ENCODE measurements at regions not wholly inside any gene's neighbourhood (a gene's known extent, or its start where the extent isn't known, plus 50 kb on each side); places are given as distances from the start of the nearest gene placed in this dataset.

GRCh38 chr12:4822572-4822971 lies 87.1 kb upstream of the KCNA1 start:
- no peaks in the 10 kb centered on the region for H3K36me3 ChIP-seq (ENCODE audit: control insufficient read depth in 3 of 3, insufficient read depth in 3 of 3, low read length in 3 of 3)
- no peak overlapping the region for H3K4me3 ChIP-seq (ENCODE audit: low read length in 3 of 3)
- peaks cover 0 to 7% (median 4%) of the 10 kb centered on the region in 3 donors for H3K4me1 ChIP-seq (ENCODE audit: control insufficient read depth in 3 of 3, insufficient read depth in 3 of 3, low read length in 3 of 3)
- H3K9me3 ChIP-seq (ENCODE audit: control insufficient read depth in 3 of 3, low read length in 3 of 3), result no peaks in the 10 kb centered on the region
- H3K9ac ChIP-seq (ENCODE audit: low read depth in 1 of 3, low read length in 3 of 3), result no peak overlapping the region
- H3K27ac ChIP-seq (ENCODE audit: low read depth, low read length), result no peak overlapping the region
- peaks cover 4 to 10% (median 4%) of the 10 kb centered on the region in 3 donors for H3K27me3 ChIP-seq (ENCODE audit: control insufficient read depth in 3 of 3, insufficient read depth in 3 of 3, low read length in 3 of 3)

- Histone ChIP-seq H3K27me3 (ENCODE audit: control insufficient read depth in 3 of 3, insufficient read depth in 3 of 3, low read length in 3 of 3) (peaks cover 14 to 17% (median 17%) of the 10 kb centered on the region in 3 donors), H3K36me3 (ENCODE audit: control insufficient read depth in 3 of 3, insufficient read depth in 3 of 3, low read length in 3 of 3) (no peaks in the 10 kb centered on the region), H3K27ac (ENCODE audit: low read depth, low read length) (no peak overlapping the region)
Observed at GRCh38 chr12:4824380-4824779, 85.3 kb upstream of the KCNA1 start.

GRCh38 chr12:4825011-4825858 lies 84.5 kb upstream of the KCNA1 start:
- Histone ChIP-seq H3K36me3 (ENCODE audit: control insufficient read depth in 3 of 3, insufficient read depth in 3 of 3, low read length in 3 of 3) (no peaks in the 10 kb centered on the region), H3K4me1 (ENCODE audit: control insufficient read depth in 3 of 3, insufficient read depth in 3 of 3, low read length in 3 of 3) (peaks cover 0 to 2% (median 0%) of the 10 kb centered on the region in 3 donors), H3K9ac (ENCODE audit: low read depth in 1 of 3, low read length in 3 of 3) (no peak overlapping the region), H3K27me3 (ENCODE audit: control insufficient read depth in 3 of 3, insufficient read depth in 3 of 3, low read length in 3 of 3) (peaks cover 21 to 23% (median 21%) of the 10 kb centered on the region in 3 donors), H3K4me3 (ENCODE audit: low read length in 3 of 3) (no peak overlapping the region), H3K9me3 (ENCODE audit: control insufficient read depth in 3 of 3, low read length in 3 of 3) (no peaks in the 10 kb centered on the region), H3K27ac (ENCODE audit: low read depth, low read length) (no peak overlapping the region)

More at GRCh38 chr12:4824380-4824779, 85.3 kb upstream of the KCNA1 start:
- Histone ChIP-seq H3K9ac (ENCODE audit: low read depth in 1 of 3, low read length in 3 of 3) (no peak overlapping the region), H3K4me3 (ENCODE audit: low read length in 3 of 3) (no peak overlapping the region), H3K9me3 (ENCODE audit: control insufficient read depth in 3 of 3, low read length in 3 of 3) (no peaks in the 10 kb centered on the region), H3K4me1 (ENCODE audit: control insufficient read depth in 3 of 3, insufficient read depth in 3 of 3, low read length in 3 of 3) (peaks cover 0 to 4% (median 0%) of the 10 kb centered on the region in 3 donors)

GRCh38 chr12:4826909-4827308 lies 82.8 kb upstream of the KCNA1 start:
- Histone ChIP-seq H3K4me1 (ENCODE audit: control insufficient read depth in 3 of 3, insufficient read depth in 3 of 3, low read length in 3 of 3) (peaks cover 0 to 2% (median 0%) of the 10 kb centered on the region in 3 donors), H3K27ac (ENCODE audit: low read depth, low read length) (no peak overlapping the region), H3K4me3 (ENCODE audit: low read length in 3 of 3) (no peak overlapping the region), H3K27me3 (ENCODE audit: control insufficient read depth in 3 of 3, insufficient read depth in 3 of 3, low read length in 3 of 3) (peaks cover 28 to 35% (median 34%) of the 10 kb centered on the region in 3 donors), H3K9ac (ENCODE audit: low read depth in 1 of 3, low read length in 3 of 3) (no peak overlapping the region), H3K36me3 (ENCODE audit: control insufficient read depth in 3 of 3, insufficient read depth in 3 of 3, low read length in 3 of 3) (no peaks in the 10 kb centered on the region), H3K9me3 (ENCODE audit: control insufficient read depth in 3 of 3, low read length in 3 of 3) (no peaks in the 10 kb centered on the region)

GRCh38 chr12:4828176-4828575 lies 81.5 kb upstream of the KCNA1 start:
- H3K4me3 ChIP-seq (ENCODE audit: low read length in 3 of 3), result no peak overlapping the region
- H3K36me3 ChIP-seq (ENCODE audit: control insufficient read depth in 3 of 3, insufficient read depth in 3 of 3, low read length in 3 of 3), result no peaks in the 10 kb centered on the region
- H3K9ac ChIP-seq (ENCODE audit: low read depth in 1 of 3, low read length in 3 of 3), result no peak overlapping the region
- H3K27ac ChIP-seq (ENCODE audit: low read depth, low read length), result no peak overlapping the region
- no peaks in the 10 kb centered on the region for H3K9me3 ChIP-seq (ENCODE audit: control insufficient read depth in 3 of 3, low read length in 3 of 3)
- peaks cover 0 to 2% (median 0%) of the 10 kb centered on the region in 3 donors for H3K4me1 ChIP-seq (ENCODE audit: control insufficient read depth in 3 of 3, insufficient read depth in 3 of 3, low read length in 3 of 3)
- H3K27me3 ChIP-seq (ENCODE audit: control insufficient read depth in 3 of 3, insufficient read depth in 3 of 3, low read length in 3 of 3), result peaks cover 24 to 36% (median 35%) of the 10 kb centered on the region in 3 donors

GRCh38 chr12:4829161-4829792 lies 80.4 kb upstream of the KCNA1 start:
- Histone ChIP-seq H3K4me1 (ENCODE audit: control insufficient read depth in 3 of 3, insufficient read depth in 3 of 3, low read length in 3 of 3) (peaks cover 0 to 2% (median 0%) of the 10 kb centered on the region in 3 donors), H3K9me3 (ENCODE audit: control insufficient read depth in 3 of 3, low read length in 3 of 3) (no peaks in the 10 kb centered on the region), H3K27me3 (ENCODE audit: control insufficient read depth in 3 of 3, insufficient read depth in 3 of 3, low read length in 3 of 3) (peaks cover 24 to 36% (median 35%) of the 10 kb centered on the region in 3 donors)

GRCh38 chr12:4829793-4830162 lies 79.9 kb upstream of the KCNA1 start:
- Histone ChIP-seq H3K9me3 (ENCODE audit: control insufficient read depth in 3 of 3, low read length in 3 of 3) (no peaks in the 10 kb centered on the region), H3K4me3 (ENCODE audit: low read length in 3 of 3) (no peak overlapping the region), H3K36me3 (ENCODE audit: control insufficient read depth in 3 of 3, insufficient read depth in 3 of 3, low read length in 3 of 3) (no peaks in the 10 kb centered on the region), H3K4me1 (ENCODE audit: control insufficient read depth in 3 of 3, insufficient read depth in 3 of 3, low read length in 3 of 3) (peaks cover 0 to 2% (median 0%) of the 10 kb centered on the region in 3 donors), H3K27ac (ENCODE audit: low read depth, low read length) (no peak overlapping the region), H3K9ac (ENCODE audit: low read depth in 1 of 3, low read length in 3 of 3) (no peak overlapping the region), H3K27me3 (ENCODE audit: control insufficient read depth in 3 of 3, insufficient read depth in 3 of 3, low read length in 3 of 3) (peaks cover 24 to 36% (median 35%) of the 10 kb centered on the region in 3 donors)

More at GRCh38 chr12:4829161-4829792, 80.4 kb upstream of the KCNA1 start:
- Histone ChIP-seq H3K4me3 (ENCODE audit: low read length in 3 of 3) (no peak overlapping the region), H3K27ac (ENCODE audit: low read depth, low read length) (no peak overlapping the region), H3K9ac (ENCODE audit: low read depth in 1 of 3, low read length in 3 of 3) (no peak overlapping the region), H3K36me3 (ENCODE audit: control insufficient read depth in 3 of 3, insufficient read depth in 3 of 3, low read length in 3 of 3) (no peaks in the 10 kb centered on the region)

GRCh38 chr12:4830556-4831210 lies 79.0 kb upstream of the KCNA1 start:
- H3K27me3 ChIP-seq (ENCODE audit: control insufficient read depth in 3 of 3, insufficient read depth in 3 of 3, low read length in 3 of 3), result peaks cover 24 to 36% (median 35%) of the 10 kb centered on the region in 3 donors
- H3K4me1 ChIP-seq (ENCODE audit: control insufficient read depth in 3 of 3, insufficient read depth in 3 of 3, low read length in 3 of 3), result peaks cover 0 to 2% (median 0%) of the 10 kb centered on the region in 3 donors
- no peaks in the 10 kb centered on the region for H3K36me3 ChIP-seq (ENCODE audit: control insufficient read depth in 3 of 3, insufficient read depth in 3 of 3, low read length in 3 of 3)
- H3K9ac ChIP-seq (ENCODE audit: low read depth in 1 of 3, low read length in 3 of 3), result no peak overlapping the region
- no peak overlapping the region for H3K27ac ChIP-seq (ENCODE audit: low read depth, low read length)
- H3K4me3 ChIP-seq (ENCODE audit: low read length in 3 of 3), result no peak overlapping the region
- H3K9me3 ChIP-seq (ENCODE audit: control insufficient read depth in 3 of 3, low read length in 3 of 3), result no peaks in the 10 kb centered on the region

GRCh38 chr12:4833053-4833452 lies 76.7 kb upstream of the KCNA1 start:
- H3K36me3 ChIP-seq (ENCODE audit: control insufficient read depth in 3 of 3, insufficient read depth in 3 of 3, low read length in 3 of 3), result no peaks in the 10 kb centered on the region
- H3K9me3 ChIP-seq (ENCODE audit: control insufficient read depth in 3 of 3, low read length in 3 of 3), result no peaks in the 10 kb centered on the region
- H3K9ac ChIP-seq (ENCODE audit: low read depth in 1 of 3, low read length in 3 of 3), result no peak overlapping the region
- H3K4me3 ChIP-seq (ENCODE audit: low read length in 3 of 3), result no peak overlapping the region
- peaks cover 21 to 34% (median 30%) of the 10 kb centered on the region in 3 donors for H3K27me3 ChIP-seq (ENCODE audit: control insufficient read depth in 3 of 3, insufficient read depth in 3 of 3, low read length in 3 of 3)
- H3K27ac ChIP-seq (ENCODE audit: low read depth, low read length), result no peak overlapping the region
- peaks cover 0 to 2% (median 0%) of the 10 kb centered on the region in 3 donors for H3K4me1 ChIP-seq (ENCODE audit: control insufficient read depth in 3 of 3, insufficient read depth in 3 of 3, low read length in 3 of 3)
